ENCODE measurements at regions not wholly inside any gene's neighbourhood (a gene's known extent, or its start where the extent isn't known, plus 50 kb on each side); places are given as distances from the start of the nearest gene placed in this dataset.
"Not testable (repeated sequence)": the region's sequence is repeated elsewhere in the genome, so short reads cannot be mapped to it uniquely, and the experiment has no call there.

DNA sequence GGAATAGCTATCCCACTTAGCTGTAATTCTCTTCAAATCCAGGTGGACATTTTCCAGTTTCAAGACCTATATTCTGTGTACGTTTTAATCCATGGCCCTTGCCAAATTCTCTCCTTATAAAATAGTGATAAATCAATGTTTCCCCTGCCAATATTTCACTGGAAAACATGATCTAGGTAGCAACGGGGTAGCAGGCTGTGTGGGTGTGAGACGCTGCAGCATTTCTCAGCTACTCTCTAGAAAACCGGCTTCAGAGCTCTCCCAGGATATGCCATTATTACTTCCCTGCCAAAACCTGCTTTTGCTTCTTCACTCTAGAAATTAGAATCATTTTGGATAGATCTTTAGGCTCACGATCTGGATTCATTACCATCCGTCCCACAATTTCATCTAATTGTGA lies 82.1 kb upstream of the SIPA1L2 start:
- CTCF ChIA-PET: no interaction called here
- POLR2A ChIA-PET: no interaction called here

DNA sequence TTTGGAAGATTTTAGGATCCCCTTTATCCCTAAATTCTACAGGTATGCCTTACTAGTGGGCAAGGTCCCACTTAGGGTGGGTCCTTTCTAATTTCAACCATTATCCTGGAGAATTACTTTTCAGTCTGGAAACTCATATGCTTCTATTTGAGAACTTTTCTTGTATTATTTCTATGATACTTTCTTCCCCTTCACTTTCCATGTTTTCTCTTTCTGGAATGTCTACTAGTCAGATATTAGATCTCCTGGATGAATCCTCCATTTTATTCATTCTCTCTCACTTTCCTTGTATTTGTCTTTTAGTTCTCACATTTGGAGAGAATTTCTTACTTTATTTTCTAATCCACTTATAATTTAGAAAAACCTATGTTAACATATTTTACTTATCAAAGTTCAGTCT lies 83.9 kb upstream of the SIPA1L2 start:
- ChIA-PET POLR2A (no interaction called here), CTCF (no interaction called here)

DNA sequence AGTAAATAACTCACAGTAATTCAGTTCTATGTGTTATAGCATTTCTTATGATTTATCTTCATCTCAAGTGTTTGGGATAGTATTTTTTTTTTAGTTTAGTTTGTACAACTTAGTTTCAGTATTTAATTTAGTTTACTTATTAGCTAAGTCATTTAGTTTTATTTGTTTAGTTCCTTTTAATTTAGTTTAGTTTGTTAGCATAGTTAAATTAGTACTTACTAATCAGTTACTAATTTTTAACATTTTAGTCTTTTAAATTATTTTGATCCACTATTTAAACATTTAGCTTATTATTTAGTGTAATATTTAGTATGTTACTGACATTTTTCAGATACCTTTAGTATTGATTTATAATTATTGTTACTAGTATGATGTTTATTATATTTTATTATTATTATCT lies 85.2 kb upstream of the SIPA1L2 start:
- POLR2A ChIA-PET: no interaction called here
- CTCF ChIA-PET: no interaction called here

DNA sequence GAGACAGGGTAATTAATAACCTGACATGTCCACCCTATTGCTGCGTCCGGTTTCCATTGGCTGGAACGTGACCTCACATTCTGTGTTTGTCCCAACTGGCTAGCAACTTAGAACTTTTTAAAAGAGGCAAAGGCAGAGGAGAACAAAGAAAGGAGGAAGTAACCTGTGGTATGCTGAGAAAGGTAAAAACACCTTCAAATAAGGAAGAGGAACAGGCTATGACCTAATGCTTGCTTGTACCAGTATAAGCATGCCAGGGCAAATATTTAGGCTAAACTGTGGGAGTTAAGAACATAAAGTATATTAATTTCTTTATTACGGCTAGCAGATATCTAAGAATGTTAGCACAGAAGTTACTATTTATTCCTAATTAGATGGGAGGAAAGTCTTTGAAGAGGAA lies 87.3 kb upstream of the MAP10 start:
- CTCF ChIA-PET, POLR2A ChIA-PET: not testable (repeated sequence)

DNA sequence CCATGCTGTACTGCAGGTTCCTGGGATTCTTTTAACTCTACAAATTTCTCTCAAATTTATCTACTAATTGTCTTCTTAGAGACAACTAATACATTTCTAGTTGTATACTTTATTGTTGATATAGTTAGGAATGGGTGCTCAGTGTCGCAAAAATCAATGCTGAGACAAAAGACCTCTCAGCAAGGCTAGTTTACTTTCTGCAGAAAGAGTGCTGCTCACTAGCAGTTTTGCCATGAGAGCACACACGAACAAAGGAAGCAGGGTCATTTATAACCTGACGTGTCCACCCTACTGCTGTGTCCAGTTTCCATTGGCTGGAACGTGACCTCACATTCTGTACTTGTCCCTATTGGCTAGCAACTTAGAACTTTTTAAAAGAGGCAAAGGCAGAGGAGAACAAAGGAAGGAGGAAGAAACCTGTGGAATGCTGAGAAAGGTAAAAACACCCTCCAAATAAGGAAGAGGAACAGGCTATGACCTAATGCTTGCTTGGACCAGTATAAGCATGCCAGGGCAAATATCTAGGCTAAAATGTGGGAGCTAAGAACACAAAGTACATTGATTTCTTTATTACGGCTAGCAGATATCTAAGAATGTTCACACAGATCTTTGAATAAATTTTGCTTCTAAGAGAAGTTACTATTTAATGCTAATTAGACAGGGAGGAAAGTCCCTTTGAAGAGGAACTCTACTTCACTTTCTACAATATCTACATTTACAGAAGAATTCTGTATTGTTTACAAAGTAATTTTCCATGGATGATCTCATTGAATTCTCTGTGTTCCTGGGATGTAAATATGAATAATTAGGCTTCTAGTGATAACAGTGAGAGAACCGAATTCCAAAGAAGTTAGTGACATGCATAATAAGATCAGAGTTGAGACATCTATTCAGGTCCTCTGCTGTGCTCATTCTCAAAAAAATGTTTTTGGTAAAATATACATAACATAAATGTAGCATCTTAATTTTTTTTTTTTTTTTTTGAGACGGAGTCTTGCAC lies 86.0 kb upstream of the MAP10 start:
- POLR2A ChIA-PET: no interaction called here
- CTCF ChIA-PET: no interaction called here

DNA sequence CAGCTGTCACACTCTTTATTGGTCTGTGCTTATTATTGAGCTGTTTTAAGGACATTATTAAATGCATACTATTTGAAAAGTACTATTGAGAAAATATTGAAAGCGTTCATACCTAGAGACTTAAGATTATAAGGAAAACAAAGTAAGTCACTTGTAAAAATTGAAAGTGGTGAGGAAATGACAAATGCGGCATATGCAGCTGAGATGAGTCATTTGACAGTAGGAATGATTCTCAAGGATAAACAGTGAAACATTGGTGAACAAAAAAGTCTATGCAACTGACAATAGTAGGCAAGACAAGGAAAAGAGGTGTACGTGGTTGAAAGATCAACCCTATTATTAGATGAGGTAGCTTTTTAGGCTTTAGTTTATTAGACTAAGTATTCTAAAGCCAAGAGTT lies 82.6 kb upstream of the MAP10 start:
- ChIA-PET POLR2A (no interaction called here), CTCF (no interaction called here)

DNA sequence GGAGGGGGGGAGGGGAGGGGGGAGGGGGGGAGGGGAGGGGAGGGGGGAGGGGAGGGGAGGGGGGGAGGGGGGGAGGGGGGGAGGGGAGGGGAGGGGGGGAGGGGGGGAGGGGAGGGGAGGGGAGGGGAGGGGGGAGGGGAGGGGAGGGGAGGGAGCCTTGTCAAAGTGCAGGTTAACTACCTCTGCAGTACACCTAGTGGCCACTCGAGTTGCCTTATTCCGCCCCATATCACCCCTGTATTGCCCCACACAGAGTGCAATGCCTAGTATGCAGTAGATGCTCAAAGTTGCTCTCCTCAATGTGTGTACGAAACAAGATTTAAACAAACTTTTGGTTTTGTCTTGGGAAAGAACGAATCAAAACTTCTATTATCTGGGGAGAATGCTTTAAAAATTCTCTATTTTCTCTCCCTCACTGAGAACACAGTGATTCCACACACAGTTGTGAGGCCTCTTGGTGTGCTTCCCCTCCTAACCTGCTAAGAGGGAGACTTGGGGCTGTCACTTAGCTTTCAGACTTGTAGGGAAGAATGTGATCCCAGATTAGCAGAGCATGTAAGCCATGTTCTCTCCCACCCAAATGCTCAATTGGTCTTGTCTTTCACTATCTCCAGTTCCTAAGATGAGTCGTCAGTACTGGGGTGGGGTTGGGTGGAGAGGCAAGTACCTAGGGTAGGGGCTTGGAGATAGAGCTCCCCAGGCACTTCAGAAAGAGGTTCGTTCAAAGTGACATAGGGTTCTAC lies 79.7 kb upstream of the MAP10 start:
- POLR2A ChIA-PET: no interaction called here

DNA sequence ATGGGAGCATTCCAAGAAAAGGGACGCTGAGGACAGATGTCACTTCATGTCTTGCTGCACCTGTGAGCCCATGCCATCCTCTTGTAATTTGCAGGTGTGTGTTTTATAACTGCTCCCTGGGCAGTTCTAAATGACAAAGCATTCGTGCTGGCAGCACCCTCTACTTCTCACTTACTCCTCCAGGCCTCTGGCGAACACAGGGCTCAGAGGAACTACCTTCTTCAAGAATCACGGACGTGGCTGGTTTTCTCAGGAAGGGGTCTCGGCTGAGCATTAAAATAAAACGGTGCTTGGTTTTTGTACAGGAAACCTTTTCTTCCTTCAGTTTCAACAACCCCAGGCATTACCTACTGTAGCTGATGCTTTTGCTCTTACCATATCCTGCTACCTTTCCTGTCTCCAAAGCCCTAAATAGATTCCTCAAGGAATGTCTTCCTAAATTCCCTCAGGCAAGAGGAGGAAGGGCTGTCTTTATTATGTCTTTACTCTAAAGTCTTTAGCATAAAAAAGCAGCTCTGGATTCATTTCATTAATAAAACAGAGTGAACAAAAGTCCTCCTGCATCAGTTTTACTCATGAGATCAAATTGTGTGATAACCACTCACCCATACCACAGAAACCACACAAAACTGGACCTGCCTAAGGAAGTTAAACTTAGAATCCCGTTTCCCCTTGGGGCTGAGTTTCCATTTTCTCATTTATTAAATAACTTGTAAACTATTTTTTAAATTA lies 79.0 kb upstream of the MAP10 start:
- ChIA-PET POLR2A (no interaction called here), CTCF (no interaction called here)

More for the DNA sequence above, 79.7 kb upstream of the MAP10 start:
- CTCF ChIA-PET: no interaction called here

DNA sequence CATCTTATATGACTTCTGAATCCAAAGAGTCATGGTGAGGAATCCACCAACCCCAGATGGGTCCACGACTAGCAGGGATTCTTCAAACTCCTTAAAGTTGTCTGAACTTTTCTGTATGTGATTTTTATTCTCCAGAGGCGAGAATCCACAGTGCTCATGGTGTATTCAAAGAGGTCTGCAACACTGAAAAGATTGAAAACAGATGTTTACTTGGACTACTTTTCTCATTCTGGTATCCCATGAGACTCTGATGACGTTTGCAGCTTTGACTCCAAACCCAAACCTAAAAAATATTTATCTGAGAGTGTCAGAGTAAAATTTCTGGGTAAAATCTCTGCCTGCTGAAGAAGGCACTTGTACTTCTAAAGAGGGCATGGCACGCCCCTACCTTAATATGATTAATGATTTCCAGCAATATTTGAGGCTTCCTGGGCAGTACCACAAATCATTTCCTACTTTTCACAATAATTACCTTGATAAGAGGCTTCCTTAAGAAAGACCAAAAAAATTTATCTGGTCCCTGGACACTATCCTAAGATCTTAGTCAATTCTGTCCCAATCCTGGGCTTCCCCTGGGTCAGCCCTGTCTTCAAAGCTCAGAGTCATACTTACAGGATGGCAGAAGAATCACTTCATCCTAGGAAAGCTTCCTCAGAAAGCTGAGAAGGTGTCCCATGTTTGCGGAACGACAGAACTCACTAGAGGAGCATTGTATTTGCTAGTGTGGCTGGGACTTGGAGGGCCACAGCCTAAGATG lies 76.5 kb upstream of the MAP10 start:
- ChIA-PET CTCF (no interaction called here), POLR2A (no interaction called here)

DNA sequence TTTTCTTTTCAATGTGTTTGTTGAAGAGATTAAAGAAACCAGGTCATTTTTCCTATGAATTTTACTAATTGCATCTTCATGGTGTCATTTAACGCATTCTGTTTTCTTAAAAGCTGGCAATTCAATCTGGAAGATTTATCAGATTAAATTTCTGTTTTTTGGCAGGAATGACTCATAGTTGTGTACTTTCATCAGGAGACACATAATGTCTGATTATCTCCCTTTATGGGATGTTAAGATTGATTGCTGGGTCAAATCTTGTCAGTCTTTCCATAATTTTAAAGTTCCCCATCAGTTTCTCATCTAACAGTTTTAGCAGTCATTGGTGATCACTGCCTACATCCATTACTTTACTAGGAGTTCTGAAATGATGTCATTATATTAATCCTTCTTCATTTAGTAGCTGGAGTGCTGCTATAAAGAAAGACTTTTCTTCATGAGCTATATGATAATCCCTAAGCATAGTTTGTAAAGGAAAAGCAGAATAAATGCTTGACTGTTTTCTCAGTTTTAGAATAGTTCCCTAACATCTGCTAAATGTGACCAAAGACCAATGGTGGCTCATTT lies 72.8 kb upstream of the MAP10 start:
- ChIA-PET POLR2A (no interaction called here), CTCF (no interaction called here)

DNA sequence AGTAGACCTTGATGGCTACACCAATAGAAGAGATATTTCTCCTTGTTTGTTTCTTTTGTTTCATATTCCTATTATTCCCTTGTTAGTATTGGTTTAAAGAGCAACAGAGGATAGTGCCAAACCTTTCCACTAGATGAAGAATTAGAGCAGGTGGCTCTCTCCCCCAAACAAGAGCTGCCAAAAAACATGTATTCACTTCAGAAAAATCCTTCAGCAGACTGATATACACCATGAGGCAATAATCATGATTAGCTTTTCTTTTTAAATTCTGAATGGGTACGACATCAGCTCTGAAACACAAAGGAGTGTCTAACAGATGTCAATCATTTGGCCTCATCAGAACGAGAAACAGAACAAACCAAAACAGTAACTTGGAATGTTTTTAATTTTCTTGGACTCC lies 67.3 kb upstream of the MAP10 start:
- POLR2A ChIA-PET: no interaction called here
- CTCF ChIA-PET: no interaction called here

DNA sequence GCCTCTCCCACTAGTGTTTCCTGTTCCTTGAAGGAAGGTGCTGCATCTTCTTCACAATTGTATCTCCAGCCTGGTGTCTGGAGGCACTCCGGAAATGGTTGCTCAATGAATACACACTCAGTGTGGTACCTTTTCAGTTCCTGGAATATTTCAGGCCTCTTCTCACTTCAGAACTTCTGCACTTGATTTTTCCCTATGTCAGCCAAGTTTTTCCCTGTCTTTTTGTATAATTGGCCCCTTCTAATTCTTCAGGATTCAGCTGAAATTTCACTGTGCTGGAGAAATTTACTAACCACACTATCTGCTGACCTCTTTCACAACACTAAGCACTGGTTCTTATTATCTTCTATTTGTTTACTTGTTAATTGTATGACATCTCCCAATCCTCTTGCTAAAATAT lies 61.2 kb upstream of the MAP10 start:
- CTCF ChIA-PET: interaction anchor here (1.0 kb wide), 1 partner anchor 11 kb away, joined by 3 read pairs; no protein-coding TSS in a partner anchor
- POLR2A ChIA-PET: no interaction called here

DNA sequence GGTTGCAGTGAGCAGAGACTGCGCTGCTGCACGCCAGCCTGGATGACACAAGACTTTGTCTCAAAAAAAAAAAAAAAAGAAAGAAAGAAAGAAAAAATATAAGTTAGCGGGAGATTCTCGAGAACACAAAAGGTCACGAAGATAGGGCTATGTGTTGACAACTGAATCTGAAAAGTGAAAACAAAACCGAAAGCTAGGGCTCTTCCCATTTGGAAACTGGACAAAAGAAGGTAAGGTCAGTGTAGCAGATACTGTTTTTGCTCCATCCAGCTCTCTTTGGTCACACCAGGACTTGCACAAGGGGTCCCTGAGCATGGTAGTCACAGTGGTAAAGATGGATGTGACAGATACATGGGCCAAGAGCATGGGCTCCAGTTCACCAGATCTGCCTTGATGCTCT lies 60.4 kb upstream of the MAP10 start:
- CTCF ChIA-PET: interaction anchor here (0.7 to 1.0 kb wide), 2 partner anchors 10 to 60 kb away, joined by 3 read pairs; no protein-coding TSS in a partner anchor

DNA sequence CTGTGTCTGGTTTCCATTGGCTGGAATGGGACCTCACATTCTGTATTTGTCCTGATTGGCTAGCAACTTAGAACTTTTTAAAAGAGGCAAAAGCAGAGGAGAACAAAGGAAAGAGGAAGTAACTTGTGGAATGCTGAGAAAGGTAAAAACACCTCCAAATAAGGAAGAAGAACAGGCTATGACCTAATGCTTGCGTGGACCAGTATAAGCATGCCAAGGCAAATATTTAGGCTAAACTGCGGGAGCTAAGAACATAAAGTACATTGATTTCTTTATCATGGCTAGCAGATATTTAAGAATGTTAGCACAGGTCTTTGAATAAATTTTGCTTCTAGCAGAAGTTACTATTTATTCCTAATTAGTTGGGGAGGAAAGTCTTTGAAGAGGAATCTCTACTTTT lies 59.5 kb upstream of the MAP10 start:
- CTCF ChIA-PET, POLR2A ChIA-PET: not testable (repeated sequence)

More for the DNA sequence above, 60.4 kb upstream of the MAP10 start:
- POLR2A ChIA-PET: no interaction called here

DNA sequence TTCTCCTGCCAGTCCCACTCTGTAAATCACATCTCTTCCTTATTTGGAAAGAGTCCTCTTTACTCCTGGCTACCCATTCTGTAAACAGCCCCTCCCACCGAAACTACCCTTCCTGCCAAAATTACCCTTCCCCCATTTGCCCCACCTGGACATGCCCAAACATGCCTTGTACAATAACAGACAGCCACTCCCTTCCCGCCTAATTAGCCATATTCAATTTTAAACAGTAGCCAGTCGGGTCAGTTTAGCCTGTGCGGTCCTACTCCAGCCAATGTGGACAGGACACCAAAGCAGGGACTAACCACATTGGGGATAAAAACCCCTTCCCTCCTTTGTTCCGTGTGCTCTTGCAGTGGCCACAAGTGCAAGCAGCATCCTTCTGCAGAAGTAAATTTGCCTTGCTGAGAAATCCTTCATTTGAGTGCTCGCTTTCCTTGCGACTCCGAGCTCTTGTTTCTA lies 56.3 kb upstream of the MAP10 start:
- CTCF ChIA-PET: no interaction called here
- POLR2A ChIA-PET: no interaction called here

DNA sequence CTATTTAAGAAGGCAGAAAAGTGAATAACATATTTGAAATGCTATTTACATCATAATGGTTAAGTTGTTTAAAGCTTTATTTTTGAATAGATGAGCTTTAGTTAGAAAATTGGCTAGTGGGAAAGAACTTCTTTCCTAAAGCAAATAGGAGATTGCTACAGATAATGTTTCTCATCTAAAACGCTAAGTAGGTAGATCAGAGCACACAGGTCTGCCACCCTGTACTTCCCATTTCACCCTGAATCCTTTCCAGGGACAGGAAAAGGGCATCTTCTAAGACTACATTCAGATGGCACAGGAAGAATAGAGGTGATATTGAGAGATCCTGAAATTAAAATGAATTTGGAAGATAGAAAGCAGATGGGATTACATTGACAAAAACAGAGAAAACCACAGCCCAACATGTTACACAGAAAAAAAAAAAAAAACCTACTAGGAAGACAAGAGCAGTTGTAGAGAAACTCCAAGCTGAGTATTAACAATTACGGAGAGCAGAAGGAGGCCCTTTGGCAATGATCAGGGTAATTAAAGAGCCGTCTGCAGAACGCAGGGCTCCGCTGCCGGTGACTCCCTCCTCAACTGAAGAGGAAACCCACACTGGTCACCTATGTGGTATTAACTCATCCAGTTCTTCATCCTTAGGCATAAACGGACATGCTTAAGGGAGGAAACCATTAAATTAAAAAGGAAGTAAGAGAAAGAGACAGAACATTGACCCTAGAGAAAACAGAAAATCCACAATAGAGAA lies 53.6 kb upstream of the MAP10 start:
- ChIA-PET CTCF (no interaction called here), POLR2A (no interaction called here)

DNA sequence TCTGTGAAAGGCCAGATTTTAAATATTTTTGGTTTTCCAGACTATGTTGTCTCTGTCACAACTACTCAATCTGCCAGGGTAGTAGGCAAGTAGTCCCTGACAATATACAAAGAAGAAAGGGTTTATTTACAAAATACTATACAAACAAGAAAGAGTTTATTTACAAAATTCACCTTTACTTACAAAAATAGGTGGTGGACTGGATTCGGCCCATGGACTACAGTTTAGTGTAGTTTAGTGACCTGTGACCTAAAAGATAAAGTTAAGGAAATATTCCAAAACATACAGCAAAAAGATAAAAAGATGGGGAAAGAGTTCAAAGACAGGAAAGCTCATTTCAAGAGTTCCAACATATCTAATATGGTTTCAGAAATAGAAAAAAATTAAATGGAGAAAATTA lies 52.9 kb upstream of the MAP10 start:
- ChIA-PET POLR2A (no interaction called here), CTCF (interaction anchor here (0.6 kb wide), 1 partner anchor 181 kb away, joined by 3 read pairs; no protein-coding TSS in a partner anchor)

DNA sequence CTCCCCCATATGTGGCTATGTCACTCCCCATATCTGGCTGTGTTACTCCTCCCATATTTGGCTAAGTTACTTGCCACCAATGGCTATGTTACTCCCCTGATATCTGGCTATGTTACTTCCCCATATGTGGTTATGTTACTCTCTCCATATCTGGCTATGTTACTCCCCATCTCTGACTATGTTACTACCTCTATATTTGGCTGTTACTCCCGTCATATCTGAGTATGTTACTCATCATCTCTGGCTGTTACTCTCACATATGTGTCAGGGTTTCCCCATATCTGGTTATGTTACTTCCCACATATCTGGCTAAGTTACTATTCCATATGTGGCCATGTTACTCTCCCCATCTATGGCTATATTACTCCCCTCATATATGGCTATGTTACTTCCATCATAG lies 50.3 kb upstream of the MAP10 start:
- CTCF ChIA-PET: interaction anchor here (1.3 kb wide), 1 partner anchor 10 kb away, joined by 3 read pairs; no protein-coding TSS in a partner anchor
- POLR2A ChIA-PET: no interaction called here
